ENCODE measurements at regions not wholly inside any gene's neighbourhood (a gene's known extent, or its start where the extent isn't known, plus 50 kb on each side); places are given as distances from the start of the nearest gene placed in this dataset.

DNA sequence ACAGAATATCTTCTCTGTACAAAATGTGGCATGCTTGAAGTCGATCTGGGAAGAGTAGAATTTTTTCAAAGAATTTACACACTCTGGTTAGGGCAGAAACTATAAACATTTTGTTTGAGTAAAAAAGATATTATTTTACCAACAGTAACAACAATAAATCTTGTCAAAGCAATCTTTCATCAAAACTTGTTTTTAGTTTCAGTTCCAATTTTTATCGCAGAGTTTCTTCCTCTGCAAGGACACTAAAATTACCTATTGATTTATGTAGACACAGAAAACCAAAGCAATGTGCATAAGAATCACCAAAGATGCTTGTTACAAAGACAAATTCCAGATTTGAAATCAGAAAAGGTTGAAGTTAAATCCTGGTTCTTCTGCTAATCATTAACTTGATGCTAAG lies 61.9 kb downstream of the CGGBP1 start:
- Histone ChIP-seq H4K20me1 (ENCODE audit: control insufficient read depth, extremely low read depth, insufficient read depth, low read length) (no peaks in the 10 kb centered on the region), H3K27me3 (ENCODE audit: control insufficient read depth, insufficient read depth, low read length) (no peaks in the 10 kb centered on the region), H3K9ac (ENCODE audit: insufficient read depth, low read length) (no peak overlapping the region), H3K27ac (ENCODE audit: insufficient read depth, low read length) (no peak overlapping the region), H3K4me2 (ENCODE audit: extremely low read depth, insufficient read depth, low read length) (no peak overlapping the region), H2AFZ (ENCODE audit: low read length) (no peak overlapping the region), H3K36me3 (ENCODE audit: control insufficient read depth, insufficient read depth, low read length) (no peaks in the 10 kb centered on the region), H3K4me3 (replicated peaks in 1 of 4; ENCODE audit: control extremely low read depth in 1 of 4, insufficient read depth in 1 of 4, low read depth in 3 of 4, low read length in 4 of 4) (no peak overlapping the region), H3K4me1 (ENCODE audit: control insufficient read depth, extremely low read depth, insufficient read depth, low read length) (no peaks in the 10 kb centered on the region), H3K9me3 (ENCODE audit: control insufficient read depth, insufficient read depth, low read depth, low read length) (no peaks in the 10 kb centered on the region), H3K79me2 (ENCODE audit: control insufficient read depth, insufficient read depth, low read length) (no peaks in the 10 kb centered on the region)
- TF ChIP-seq, protein P1, sequence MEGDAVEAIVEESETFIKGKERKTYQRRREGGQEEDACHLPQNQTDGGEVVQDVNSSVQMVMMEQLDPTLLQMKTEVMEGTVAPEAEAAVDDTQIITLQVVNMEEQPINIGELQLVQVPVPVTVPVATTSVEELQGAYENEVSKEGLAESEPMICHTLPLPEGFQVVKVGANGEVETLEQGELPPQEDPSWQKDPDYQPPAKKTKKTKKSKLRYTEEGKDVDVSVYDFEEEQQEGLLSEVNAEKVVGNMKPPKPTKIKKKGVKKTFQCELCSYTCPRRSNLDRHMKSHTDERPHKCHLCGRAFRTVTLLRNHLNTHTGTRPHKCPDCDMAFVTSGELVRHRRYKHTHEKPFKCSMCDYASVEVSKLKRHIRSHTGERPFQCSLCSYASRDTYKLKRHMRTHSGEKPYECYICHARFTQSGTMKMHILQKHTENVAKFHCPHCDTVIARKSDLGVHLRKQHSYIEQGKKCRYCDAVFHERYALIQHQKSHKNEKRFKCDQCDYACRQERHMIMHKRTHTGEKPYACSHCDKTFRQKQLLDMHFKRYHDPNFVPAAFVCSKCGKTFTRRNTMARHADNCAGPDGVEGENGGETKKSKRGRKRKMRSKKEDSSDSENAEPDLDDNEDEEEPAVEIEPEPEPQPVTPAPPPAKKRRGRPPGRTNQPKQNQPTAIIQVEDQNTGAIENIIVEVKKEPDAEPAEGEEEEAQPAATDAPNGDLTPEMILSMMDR (conservative IDR thresholded peaks at IDR 0.05 in 1 of 2, IDR thresholded peaks at IDR 0.05 in 1 of 2; ENCODE audit: low read depth in 1 of 2, low read length in 2 of 2) = no peak
- TF ChIP-seq EZH2 (IDR thresholded peaks at IDR 0.05; ENCODE audit: low read length, missing control alignments) = no peak
- no peak for DNase-seq (ENCODE audit: low read depth in 2 of 2)

DNA sequence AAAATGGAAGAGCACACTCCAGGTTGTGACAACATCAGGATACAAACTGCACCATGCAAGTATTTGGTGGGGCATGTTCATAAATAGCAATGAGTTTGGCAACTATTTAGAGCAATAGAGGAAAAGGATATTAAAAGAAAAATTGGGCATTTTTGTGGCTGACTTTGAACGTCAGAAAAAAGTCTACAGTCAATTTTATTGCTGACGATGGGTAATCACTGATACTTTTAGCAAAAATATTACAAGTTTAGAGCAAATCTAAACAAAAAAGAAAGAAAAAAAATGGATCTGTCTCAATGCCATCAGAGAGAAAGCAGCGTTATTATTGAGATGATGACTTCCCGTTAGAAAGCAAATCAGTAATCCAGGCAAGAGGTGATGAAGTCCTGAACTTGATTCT lies 65.2 kb downstream of the CGGBP1 start:
- Histone ChIP-seq H3K79me2 (ENCODE audit: control insufficient read depth, insufficient read depth, low read length) (no peaks in the 10 kb centered on the region), H4K20me1 (ENCODE audit: control insufficient read depth, extremely low read depth, insufficient read depth, low read length) (no peaks in the 10 kb centered on the region), H3K9me3 (ENCODE audit: control insufficient read depth, insufficient read depth, low read depth, low read length) (no peaks in the 10 kb centered on the region), H3K27me3 (ENCODE audit: control insufficient read depth, insufficient read depth, low read length) (no peaks in the 10 kb centered on the region), H3K27ac (ENCODE audit: insufficient read depth, low read length) (no peak overlapping the region), H3K4me3 (replicated peaks in 1 of 4; ENCODE audit: control extremely low read depth in 1 of 4, insufficient read depth in 1 of 4, low read depth in 3 of 4, low read length in 4 of 4) (no peak overlapping the region), H3K36me3 (ENCODE audit: control insufficient read depth, insufficient read depth, low read length) (no peaks in the 10 kb centered on the region), H2AFZ (ENCODE audit: low read length) (no peak overlapping the region), H3K9ac (ENCODE audit: insufficient read depth, low read length) (no peak overlapping the region), H3K4me1 (ENCODE audit: control insufficient read depth, extremely low read depth, insufficient read depth, low read length) (no peaks in the 10 kb centered on the region), H3K4me2 (ENCODE audit: extremely low read depth, insufficient read depth, low read length) (no peak overlapping the region)
- no peak for DNase-seq (ENCODE audit: low read depth in 2 of 2)
- TF ChIP-seq EZH2 (IDR thresholded peaks at IDR 0.05; ENCODE audit: low read length, missing control alignments) = no peak
- TF ChIP-seq, protein P1 (conservative IDR thresholded peaks at IDR 0.05 in 1 of 2, IDR thresholded peaks at IDR 0.05 in 1 of 2; ENCODE audit: low read depth in 1 of 2, low read length in 2 of 2) = no peak

DNA sequence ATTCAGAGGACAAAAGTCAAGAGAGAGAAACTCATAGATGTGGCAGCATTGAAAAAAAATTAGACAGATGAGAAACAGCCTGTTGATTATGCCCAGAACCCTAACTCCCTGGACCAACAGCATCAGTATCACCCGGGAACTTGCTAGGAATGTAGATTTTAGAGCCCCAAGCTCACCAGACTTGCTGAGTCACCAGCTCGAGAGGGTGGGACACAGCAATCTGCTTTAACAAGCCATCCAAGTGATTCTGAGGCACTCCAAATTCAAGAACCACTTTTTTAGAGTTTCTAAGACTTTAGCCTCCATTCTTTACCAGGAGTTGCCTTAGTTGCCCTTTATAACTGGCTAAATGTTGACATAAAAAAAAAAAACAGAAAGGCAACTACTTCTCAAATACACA lies 70.9 kb downstream of the CGGBP1 start:
- Histone ChIP-seq H3K27ac (ENCODE audit: insufficient read depth, low read length) (no peak overlapping the region), H3K27me3 (ENCODE audit: control insufficient read depth, insufficient read depth, low read length) (no peaks in the 10 kb centered on the region), H4K20me1 (ENCODE audit: control insufficient read depth, extremely low read depth, insufficient read depth, low read length) (peaks cover 1% of the 10 kb centered on the region), H3K9me3 (ENCODE audit: control insufficient read depth, insufficient read depth, low read depth, low read length) (no peaks in the 10 kb centered on the region), H3K36me3 (ENCODE audit: control insufficient read depth, insufficient read depth, low read length) (no peaks in the 10 kb centered on the region), H2AFZ (ENCODE audit: low read length) (no peak overlapping the region), H3K4me3 (replicated peaks in 1 of 4; ENCODE audit: control extremely low read depth in 1 of 4, insufficient read depth in 1 of 4, low read depth in 3 of 4, low read length in 4 of 4) (no peak overlapping the region), H3K4me2 (ENCODE audit: extremely low read depth, insufficient read depth, low read length) (no peak overlapping the region), H3K9ac (ENCODE audit: insufficient read depth, low read length) (no peak overlapping the region), H3K79me2 (ENCODE audit: control insufficient read depth, insufficient read depth, low read length) (no peaks in the 10 kb centered on the region), H3K4me1 (ENCODE audit: control insufficient read depth, extremely low read depth, insufficient read depth, low read length) (no peaks in the 10 kb centered on the region)
- no peak for TF ChIP-seq EZH2 (IDR thresholded peaks at IDR 0.05; ENCODE audit: low read length, missing control alignments)
- TF ChIP-seq, protein P1 (conservative IDR thresholded peaks at IDR 0.05 in 1 of 2, IDR thresholded peaks at IDR 0.05 in 1 of 2; ENCODE audit: low read depth in 1 of 2, low read length in 2 of 2) = no peak
- DNase-seq (ENCODE audit: low read depth in 2 of 2) = peak in 1 of 2 donors; percentile 11

Measured in fibroblast of lung (primary cell).